Activated CD4-positive, alpha-beta T cell treated with anti-CD3 and anti-CD28 coated beads, Interleukin-2, Interleukin-6, amounts not matched to agents 100 ng/mL and 50 ng/mL, durations not matched to agents 16 hours and 8 hours (primary cell): ENCODE measurements at regions not wholly inside any gene's neighbourhood (a gene's known extent, or its start where the extent isn't known, plus 50 kb on each side); places are given as distances from the start of the nearest gene placed in this dataset.

Experiments used
- DNase-seq: peaks from one replicate; pipeline ENCODE4 v3.0.0-alpha.2; 2020

- DNase-seq = peak; percentile 3
Observed at GRCh38 chr3:188077160-188077799, 76.7 kb upstream of the LPP start.

- DNase-seq = no peak
Observed at GRCh38 chr3:188080091-188080490, 73.9 kb upstream of the LPP start.

GRCh38 chr3:188082031-188082430, 71.9 kb upstream of the LPP start:
- DNase-seq = no peak

GRCh38 chr3:188082450-188082849, 71.5 kb upstream of the LPP start:
- DNase-seq = no peak

GRCh38 chr3:188083011-188083410, 70.9 kb upstream of the LPP start:
- no peak for DNase-seq

GRCh38 chr3:188084752-188085583, 69.0 kb upstream of the LPP start:
- no peak for DNase-seq

GRCh38 chr3:188085584-188086560, 68.1 kb upstream of the LPP start:
- DNase-seq = no peak

- DNase-seq = no peak
Observed at GRCh38 chr3:188088948-188089685, 64.8 kb upstream of the LPP start.

- no peak for DNase-seq
Observed at GRCh38 chr3:188090620-188091309, 63.2 kb upstream of the LPP start.

- DNase-seq = no peak
Observed at GRCh38 chr3:188091746-188092145, 62.2 kb upstream of the LPP start.

GRCh38 chr3:188092648-188093047, 61.3 kb upstream of the LPP start:
- DNase-seq = peak; percentile 32

GRCh38 chr3:188095431-188095830, 58.5 kb upstream of the LPP start:
- no peak for DNase-seq

GRCh38 chr3:188097791-188098190, 56.2 kb upstream of the LPP start:
- DNase-seq = no peak

- no peak for DNase-seq
Observed at GRCh38 chr3:188099907-188100306, 54.0 kb upstream of the LPP start.

GRCh38 chr3:188102861-188103547, 51.0 kb upstream of the LPP start:
- no peak for DNase-seq

- no peak for DNase-seq
Observed at GRCh38 chr3:188104050-188104449, 49.9 kb upstream of the LPP start.
